ES-I3 (cell line): ENCODE measurements at regions not wholly inside any gene's neighbourhood (a gene's known extent, or its start where the extent isn't known, plus 50 kb on each side); places are given as distances from the start of the nearest gene placed in this dataset.
"Not testable (repeated sequence)": the region's sequence is repeated elsewhere in the genome, so short reads cannot be mapped to it uniquely, and the experiment has no call there.

Source experiments
- H3K36me3 ChIP-seq: 2 replicates; pipeline ENCODE4 v1.6.1; 2013; ENCODE audit warnings: mild to moderate bottlenecking, low read length, control low read depth, moderate library complexity; ENCODE audit not compliant: insufficient read depth
- H3K4me1 ChIP-seq: 2 replicates; pipeline ENCODE4 v1.6.1; 2013; ENCODE audit warnings: mild to moderate bottlenecking, control low read depth, low read length; ENCODE audit not compliant: insufficient read depth
- H3K9ac ChIP-seq: 2 replicates; pipeline ENCODE4 v1.6.1; 2013; ENCODE audit warnings: low read depth, mild to moderate bottlenecking, low read length, moderate library complexity
- H3K9me3 ChIP-seq: 2 replicates; pipeline ENCODE4 v1.6.1; 2013; ENCODE audit warnings: mild to moderate bottlenecking, low read length, moderate library complexity; ENCODE audit not compliant: control insufficient read depth, insufficient read depth

GRCh38 chr4:105066401-105066800, 80.3 kb upstream of the TET2 start:
- H3K4me1 ChIP-seq = peaks cover 5% of the 10 kb centered on the region; the same call in 1 of the 2 replicates
- no peak overlapping the region for H3K9ac ChIP-seq
- no peaks in the 10 kb centered on the region for H3K9me3 ChIP-seq
- no peaks in the 10 kb centered on the region for H3K36me3 ChIP-seq

- H3K9ac ChIP-seq = no peak overlapping the region
- H3K9me3 ChIP-seq = no peaks in the 10 kb centered on the region
- H3K4me1 ChIP-seq = no peaks in the 10 kb centered on the region
- no peaks in the 10 kb centered on the region for H3K36me3 ChIP-seq
Measured at GRCh38 chr4:105067431-105067830, 79.2 kb upstream of the TET2 start.

GRCh38 chr4:105067946-105068345, 78.7 kb upstream of the TET2 start:
- H3K4me1 ChIP-seq = no peaks in the 10 kb centered on the region
- no peaks in the 10 kb centered on the region for H3K9me3 ChIP-seq
- H3K9ac ChIP-seq = no peak overlapping the region
- H3K36me3 ChIP-seq = no peaks in the 10 kb centered on the region

- no peaks in the 10 kb centered on the region for H3K9me3 ChIP-seq
- H3K9ac ChIP-seq = no peak overlapping the region
- H3K4me1 ChIP-seq = no peaks in the 10 kb centered on the region
- no peaks in the 10 kb centered on the region for H3K36me3 ChIP-seq
Measured at GRCh38 chr4:105068516-105068915, 78.2 kb upstream of the TET2 start.

GRCh38 chr4:105072095-105072494, 74.6 kb upstream of the TET2 start:
- not testable (repeated sequence) for H3K9me3 ChIP-seq, H3K4me1 ChIP-seq, H3K36me3 ChIP-seq, H3K9ac ChIP-seq

- Histone ChIP-seq H3K4me1 (no peaks in the 10 kb centered on the region), H3K9ac (no peak overlapping the region), H3K36me3 (no peaks in the 10 kb centered on the region), H3K9me3 (no peaks in the 10 kb centered on the region)
Measured at GRCh38 chr4:105074097-105074496, 72.6 kb upstream of the TET2 start.

- Histone ChIP-seq H3K36me3 (no peaks in the 10 kb centered on the region), H3K9ac (no peak overlapping the region), H3K9me3 (no peaks in the 10 kb centered on the region), H3K4me1 (no peaks in the 10 kb centered on the region)
Measured at GRCh38 chr4:105075045-105075444, 71.6 kb upstream of the TET2 start.

GRCh38 chr4:105088110-105088879, 58.4 kb upstream of the TET2 start:
- no peaks in the 10 kb centered on the region for H3K9me3 ChIP-seq
- peak overlapping the region; percentile 19; the same call in 1 of the 2 replicates for H3K9ac ChIP-seq
- H3K4me1 ChIP-seq = peaks cover 10% of the 10 kb centered on the region; the same call in 1 of the 2 replicates
- no peaks in the 10 kb centered on the region; the same call in 1 of the 2 replicates for H3K36me3 ChIP-seq

GRCh38 chr4:105092356-105092755, 54.3 kb upstream of the TET2 start:
- H3K9me3 ChIP-seq = no peaks in the 10 kb centered on the region; the same call in 1 of the 2 replicates
- no peak overlapping the region for H3K9ac ChIP-seq
- H3K36me3 ChIP-seq = no peaks in the 10 kb centered on the region; the same call in none of the 2 replicates
- H3K4me1 ChIP-seq = peaks cover 10% of the 10 kb centered on the region; the same call in 1 of the 2 replicates

GRCh38 chr4:105092768-105093167, 53.9 kb upstream of the TET2 start:
- H3K9me3 ChIP-seq = no peaks in the 10 kb centered on the region; the same call in 1 of the 2 replicates
- H3K36me3 ChIP-seq = no peaks in the 10 kb centered on the region; the same call in none of the 2 replicates
- no peak overlapping the region for H3K9ac ChIP-seq
- H3K4me1 ChIP-seq = peaks cover 10% of the 10 kb centered on the region; the same call in 1 of the 2 replicates

GRCh38 chr4:105093975-105094374, 52.7 kb upstream of the TET2 start:
- Histone ChIP-seq H3K4me1 (peaks cover 2% of the 10 kb centered on the region; the same call in 1 of the 2 replicates), H3K36me3 (no peaks in the 10 kb centered on the region; the same call in none of the 2 replicates), H3K9ac (no peak overlapping the region), H3K9me3 (no peaks in the 10 kb centered on the region; the same call in 1 of the 2 replicates)
